Ammon's horn (tissue), 1 donor: ENCODE measurements at regions not wholly inside any gene's neighbourhood (a gene's known extent, or its start where the extent isn't known, plus 50 kb on each side); places are given as distances from the start of the nearest gene placed in this dataset.
A peak's percentile ranks its signal among the peaks of the same experiment; 100 is the strongest.
"Not testable (repeated sequence)": the region's sequence is repeated elsewhere in the genome, so short reads cannot be mapped to it uniquely, and the experiment has no call there.

Source experiments
- DNase-seq: peaks from one replicate; pipeline ENCODE4 v3.0.0-alpha.2; 2016; ENCODE audit warnings: low spot score

DNA sequence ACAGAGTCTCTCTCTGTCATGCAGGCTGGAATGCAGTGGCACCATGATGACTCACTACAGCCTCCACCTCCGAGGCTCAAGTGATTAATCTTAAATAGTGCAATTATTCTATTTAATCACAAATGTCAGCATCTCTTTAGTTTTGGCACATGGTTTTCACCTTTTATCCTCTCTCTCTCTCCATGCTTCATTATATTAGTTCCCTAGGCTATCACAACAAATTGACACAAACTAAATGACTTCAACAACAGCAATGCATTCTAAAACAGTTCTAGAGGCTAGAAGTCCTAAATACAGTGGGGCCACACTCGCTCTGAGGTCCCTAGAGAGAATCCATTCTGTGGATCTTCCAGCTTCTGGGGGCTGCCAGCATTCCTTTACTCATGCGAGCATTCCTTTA, 178.2 kb upstream of the ZNG1F start:
- not testable (repeated sequence) for DNase-seq

GRCh38 chr9:41361790-41362189, 172.7 kb upstream of the ZNG1F start:
- DNase-seq, result not testable (repeated sequence)

DNA sequence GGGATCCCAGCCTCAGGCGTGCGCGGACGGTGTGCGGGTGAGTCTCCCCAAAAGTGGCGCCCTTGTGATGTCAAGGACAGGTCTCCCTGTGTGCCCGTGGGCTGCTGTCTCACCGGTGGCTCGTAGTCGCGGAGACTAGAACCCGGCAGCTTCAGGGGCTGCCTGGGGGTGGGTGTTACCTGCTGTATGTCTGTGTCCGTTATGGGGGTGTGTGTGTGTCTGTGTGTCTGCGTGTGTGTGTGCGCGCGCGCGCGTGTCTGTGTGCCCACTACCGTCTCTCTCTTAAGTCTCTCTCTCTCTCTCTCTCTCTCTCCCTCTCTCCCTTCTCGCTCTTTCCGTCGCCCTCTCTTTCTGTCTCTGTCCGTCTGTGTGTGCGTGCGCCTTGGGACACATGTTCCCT, 170.0 kb upstream of the ZNG1F start:
- DNase-seq, result peak; percentile 65

DNA sequence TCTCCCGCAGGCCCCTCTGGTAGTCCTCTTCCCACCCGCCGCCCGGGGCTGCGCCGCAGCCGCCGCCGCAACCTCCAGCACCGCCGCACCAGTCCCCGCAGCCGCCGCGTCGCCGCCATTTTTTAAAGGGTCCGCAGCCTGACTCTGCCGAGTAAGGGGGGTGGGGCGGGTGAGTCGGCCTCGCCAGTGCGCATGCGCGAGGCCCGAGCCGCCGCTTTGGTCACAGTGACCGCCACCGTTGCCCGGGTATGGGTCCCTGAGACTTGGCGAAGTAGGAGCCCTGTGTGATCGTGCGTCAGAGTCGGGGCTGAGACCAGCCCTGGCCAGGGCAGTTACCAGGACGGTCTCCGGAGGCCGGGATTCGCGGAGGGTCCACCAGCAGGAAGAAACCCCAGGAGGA, 169.6 kb upstream of the ZNG1F start:
- peak; percentile 77 for DNase-seq

DNA sequence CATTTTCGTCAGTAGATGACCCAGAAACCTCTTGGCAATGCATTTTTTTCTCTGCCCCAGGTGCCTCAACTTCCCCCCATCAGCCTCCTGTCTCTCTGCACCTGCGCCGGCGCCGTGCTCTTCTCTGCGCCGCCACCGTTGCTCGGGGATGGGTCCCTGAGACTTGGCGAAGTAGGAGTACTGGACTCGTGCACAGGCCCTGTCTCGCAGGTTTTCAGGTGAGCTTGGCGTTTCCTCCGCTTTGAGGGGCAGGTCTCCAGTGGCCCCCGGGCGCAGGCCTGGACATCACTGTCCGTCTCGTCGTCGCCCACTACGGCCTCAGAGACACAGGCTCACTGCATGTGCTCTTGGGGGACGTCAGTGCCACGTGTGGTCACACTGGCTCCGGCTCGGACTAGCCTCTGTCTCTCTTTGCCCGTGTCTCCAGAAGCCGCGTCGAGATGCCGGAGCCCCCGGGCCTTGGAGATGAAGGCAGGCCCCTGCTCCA, 168.8 kb upstream of the ZNG1F start:
- not testable (repeated sequence) for DNase-seq

DNA sequence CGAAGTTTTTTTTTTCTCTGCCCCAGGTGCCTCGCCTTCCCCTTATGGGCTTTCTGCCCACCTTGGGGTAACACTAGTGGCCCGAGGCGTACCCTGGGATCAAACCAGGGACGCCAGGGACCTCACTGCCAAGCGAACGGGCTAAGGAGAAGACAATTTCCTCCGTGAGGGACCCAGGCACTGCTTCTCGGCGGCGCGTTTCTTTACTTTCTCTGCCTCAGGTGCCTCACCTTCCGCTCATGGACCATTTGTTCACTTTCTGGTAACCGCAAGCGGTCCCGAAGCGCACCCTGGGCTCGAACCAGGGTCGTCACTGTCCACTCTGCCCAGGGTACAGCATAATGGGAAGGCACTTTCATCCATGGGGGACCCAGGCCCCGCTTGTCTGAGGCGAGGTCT, 168.2 kb upstream of the ZNG1F start:
- not testable (repeated sequence) for DNase-seq

GRCh38 chr9:41356588-41357349, 167.7 kb upstream of the ZNG1F start:
- DNase-seq, result peak; percentile 24

DNA sequence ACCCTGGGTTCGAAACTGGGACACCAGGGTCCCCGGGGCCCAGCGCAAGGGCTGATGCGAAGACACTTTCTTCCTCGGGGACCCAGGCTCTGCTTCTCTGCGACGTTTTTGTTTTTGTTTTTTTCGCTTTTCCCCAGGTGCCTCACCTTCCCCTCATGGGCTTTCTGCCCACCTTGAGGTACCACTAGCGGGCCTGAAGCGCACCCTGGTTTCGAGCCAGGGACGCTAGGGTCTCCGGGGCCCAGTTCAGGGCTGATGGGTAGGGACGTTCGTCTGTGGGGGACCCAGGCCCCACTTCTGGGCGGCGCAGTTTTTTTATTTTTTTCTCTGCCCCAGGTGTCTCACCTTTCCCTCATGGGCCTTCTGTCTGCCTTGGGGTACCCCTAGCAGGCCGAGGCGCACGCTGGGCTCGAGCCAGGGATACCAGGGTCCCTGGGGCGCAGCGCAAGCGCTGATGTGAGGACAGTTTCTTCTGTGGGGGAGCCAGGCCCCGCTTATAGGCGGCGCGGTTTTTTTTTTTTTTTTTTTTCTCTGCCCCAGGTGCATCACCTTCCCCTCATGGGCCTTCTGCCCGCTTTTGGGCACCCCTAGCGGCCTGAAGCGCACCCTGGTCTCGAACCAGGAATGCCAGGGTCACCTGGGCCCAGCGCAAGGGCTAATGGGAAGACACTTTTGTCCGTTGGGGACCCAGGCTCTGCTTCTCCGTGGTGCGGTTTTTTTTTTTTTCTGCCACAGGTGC, 166.8 kb upstream of the ZNG1F start:
- not testable (repeated sequence) for DNase-seq

- not testable (repeated sequence) for DNase-seq
These were observed 165.9 kb upstream of the ZNG1F start for GRCh38 chr9:41354978-41355377.

GRCh38 chr9:41354060-41354934, 165.2 kb upstream of the ZNG1F start:
- DNase-seq, result not testable (repeated sequence)

DNA sequence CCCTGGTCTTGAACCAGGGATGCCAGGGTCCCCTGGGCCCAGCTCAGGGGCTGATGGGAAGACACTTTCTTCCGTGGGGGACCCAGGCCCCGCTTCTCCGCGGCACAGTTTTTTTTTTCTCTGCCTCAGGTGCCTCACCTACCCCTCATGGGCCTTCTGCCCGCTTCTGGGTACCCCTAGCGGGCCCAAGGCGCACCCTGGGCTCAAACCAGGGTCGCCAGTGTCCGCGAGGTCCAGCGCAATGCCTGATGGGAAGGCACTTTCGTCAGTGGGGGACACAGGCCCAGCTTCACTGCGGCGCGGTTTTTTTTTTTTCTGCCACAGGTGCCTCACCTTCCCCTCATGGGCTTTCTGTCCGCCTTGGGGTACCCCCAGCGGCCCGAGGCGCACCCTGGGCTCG, 163.9 kb upstream of the ZNG1F start:
- DNase-seq, result not testable (repeated sequence)

DNA sequence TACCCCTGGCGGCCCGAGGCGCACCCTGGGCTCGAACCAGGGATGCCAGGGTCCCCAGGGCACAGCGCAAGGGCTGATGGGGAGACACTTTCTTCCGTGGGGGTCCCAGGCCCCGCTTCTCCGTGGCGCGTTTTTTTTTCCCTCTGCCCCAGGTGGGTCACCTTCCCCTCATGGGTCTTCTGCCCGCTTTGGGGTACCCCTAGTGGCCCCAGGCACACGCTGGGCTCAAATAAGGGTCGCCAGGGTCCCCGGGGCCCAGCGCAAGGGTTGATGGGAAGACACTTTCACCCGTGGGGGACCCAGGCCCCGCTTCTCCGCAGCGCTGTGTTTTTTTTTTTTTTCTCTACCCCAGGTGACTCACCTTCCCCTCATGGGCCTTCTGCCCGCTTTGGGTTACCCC, 163.3 kb upstream of the ZNG1F start:
- not testable (repeated sequence) for DNase-seq

DNA sequence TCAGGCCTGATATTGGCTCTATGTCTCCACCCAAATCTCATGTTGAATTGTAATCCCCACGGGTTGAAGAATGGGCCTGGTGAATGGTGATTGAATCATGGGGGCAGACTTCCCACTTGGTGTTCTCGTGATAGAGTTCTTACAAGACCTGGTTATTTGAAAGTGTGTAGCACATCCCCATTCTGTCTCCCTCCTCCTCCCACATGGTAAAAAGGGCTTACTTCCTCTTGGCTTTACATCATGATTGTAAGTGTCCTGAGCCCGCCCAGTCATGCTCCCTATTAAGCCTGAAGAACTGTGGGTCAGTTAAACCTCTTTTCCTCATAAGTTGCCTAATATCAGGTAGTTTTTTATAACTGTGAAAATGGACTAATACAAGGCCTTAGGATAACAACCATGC, 158.8 kb upstream of the ZNG1F start:
- peak; percentile 8 for DNase-seq

- not testable (repeated sequence) for DNase-seq
These were observed 143.4 kb upstream of the ZNG1F start for GRCh38 chr9:41332562-41332961.

GRCh38 chr9:41321277-41321676, 132.2 kb upstream of the ZNG1F start:
- not testable (repeated sequence) for DNase-seq

GRCh38 chr9:41308953-41309352, 119.8 kb upstream of the ZNG1F start:
- DNase-seq, result not testable (repeated sequence)

DNA sequence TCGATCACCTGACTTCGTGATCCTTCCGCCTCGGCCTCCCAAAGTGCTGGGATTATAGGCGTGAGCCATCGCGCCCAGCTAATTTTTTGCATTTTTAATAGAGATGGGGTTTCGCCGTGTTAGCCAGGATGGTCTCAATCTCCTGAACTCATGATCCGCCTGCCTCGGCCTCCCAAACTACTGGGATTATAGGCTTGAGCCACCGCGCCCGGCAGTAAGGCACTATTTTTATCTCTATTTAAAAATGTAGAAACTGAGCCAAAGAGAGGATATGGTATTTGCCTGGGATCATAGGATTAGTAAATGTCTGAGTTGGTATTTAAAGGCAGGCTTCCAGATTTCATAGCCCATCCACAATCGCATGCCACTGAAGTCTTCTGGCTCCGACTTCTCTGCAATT, 96.6 kb upstream of the ZNG1F start:
- not testable (repeated sequence) for DNase-seq

GRCh38 chr9:41280299-41281238, 91.5 kb upstream of the ZNG1F start:
- DNase-seq, result not testable (repeated sequence)

- DNase-seq, result not testable (repeated sequence)
These were observed 90.3 kb upstream of the ZNG1F start for GRCh38 chr9:41279437-41279836.

DNA sequence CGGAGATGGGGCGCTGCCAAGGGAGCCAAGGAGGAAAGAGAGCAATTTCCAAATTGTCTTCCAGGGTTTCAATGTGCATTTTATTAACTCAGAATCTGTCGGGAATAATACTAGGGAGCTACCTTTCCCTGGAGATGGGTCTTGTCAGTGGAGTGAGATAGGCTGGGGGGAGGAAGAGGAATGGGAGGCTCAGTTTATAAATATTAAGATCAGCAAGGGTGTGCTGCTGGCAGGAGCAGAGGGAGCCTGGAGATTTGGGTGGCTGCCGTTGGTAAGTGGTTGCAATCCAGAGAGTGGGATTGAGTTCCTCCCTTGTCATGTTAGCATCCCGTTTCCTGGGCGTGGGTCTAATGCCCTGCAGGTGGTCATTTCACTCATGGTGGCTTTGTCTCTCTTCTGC, 89.9 kb upstream of the ZNG1F start:
- not testable (repeated sequence) for DNase-seq
